GM12891 (cell line): ENCODE measurements at regions not wholly inside any gene's neighbourhood (a gene's known extent, or its start where the extent isn't known, plus 50 kb on each side); places are given as distances from the start of the nearest gene placed in this dataset.

Source experiments
- PAX5 ChIP-seq: IDR thresholded peaks from 2 replicates; pipeline ENCODE4 v1.6.1; 2011; ENCODE audit warnings: low read length, moderate library complexity, mild to moderate bottlenecking; ENCODE audit not compliant: insufficient read depth, severe bottlenecking
- POLR2A ChIP-seq: IDR thresholded peaks from 2 replicates; pipeline ENCODE4 v1.6.1; 2011; ENCODE audit warnings: low read depth, low read length, control low read depth
- POLR2AphosphoS5 ChIP-seq: IDR thresholded peaks from 2 replicates; pipeline ENCODE4 v1.6.1; 2011; ENCODE audit warnings: low read depth, low read length, control low read depth
- SPI1 ChIP-seq: IDR thresholded peaks from 2 replicates; pipeline ENCODE4 v1.6.1; 2011; ENCODE audit warnings: low read depth, low read length, control low read depth

DNA sequence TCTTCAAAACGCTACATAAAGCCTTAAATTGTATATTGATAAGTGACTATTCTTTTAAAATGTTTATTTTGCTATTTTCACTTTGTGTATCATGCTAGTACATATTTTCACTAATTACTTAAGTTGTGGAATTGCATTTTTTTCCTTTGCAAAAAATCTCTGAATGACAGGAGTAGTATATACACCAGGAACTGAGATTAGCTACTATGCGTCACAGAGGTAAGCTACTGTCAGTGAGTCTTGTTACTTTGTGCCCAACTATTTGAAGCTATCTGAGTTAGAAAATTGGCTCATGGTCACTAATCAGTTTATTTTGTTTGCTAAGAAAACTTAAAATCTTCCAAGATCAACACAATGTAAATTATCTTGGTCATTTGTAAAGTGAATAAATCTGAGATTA, 887.4 kb downstream of the TMTC2 start:
- TF ChIP-seq POLR2AphosphoS5 (no peak), PAX5 (no peak), POLR2A (no peak), SPI1 (no peak)
